Lower leg skin (tissue), 4 donors: ENCODE measurements at regions not wholly inside any gene's neighbourhood (a gene's known extent, or its start where the extent isn't known, plus 50 kb on each side); places are given as distances from the start of the nearest gene placed in this dataset.
A peak's percentile ranks its signal among the peaks of the same experiment; 100 is the strongest.
"Not testable (repeated sequence)": the region's sequence is repeated elsewhere in the genome, so short reads cannot be mapped to it uniquely, and the experiment has no call there.

ENCODE experiments used
- DNase-seq, 2 donors: peaks; one replicate each; pipeline ENCODE4 v3.0.0-alpha.2; 2019; ENCODE audit warnings: low spot score in 2 of 2
- H3K4me3 ChIP-seq: fragments of 200-600 bp; sonication (generic); 2 replicates; pipeline ENCODE4 v1.5.1; 2017; ENCODE audit warnings: mild to moderate bottlenecking, low read depth; ENCODE audit not compliant: poor library complexity, severe bottlenecking
- CTCF ChIP-seq, 3 donors: fragments of 450-650 bp; IDR thresholded peaks; one replicate each; pipeline ENCODE4 v1.5.1; 2016; ENCODE audit warnings: antibody characterized with exemption in 3 of 3, mild to moderate bottlenecking in 3 of 3, moderate library complexity in 2 of 3
- POLR2A ChIP-seq, 2 donors: fragments of 450-650 bp; IDR thresholded peaks; one replicate each; pipeline ENCODE4 v1.6.1; 2016 to 2017; ENCODE audit warnings: antibody characterized with exemption in 2 of 2, mild to moderate bottlenecking in 1 of 2, moderate library complexity in 1 of 2
- WGBS, 2 donors: methylation state at CpG; one replicate each; pipeline ENCODE4 v1.1.5; 2018; 5-methylcytosine and 5-hydroxymethylcytosine counted together
- intact Hi-C: fragments of 100-400 bp; cut with DNase I; formaldehyde crosslinking; loops from one replicate; pipeline ENCODE4 v1.15.0; 2023; ENCODE audit warnings: low total_unique reads

GRCh38 chr1:110267260-110267659 lies 57.1 kb downstream of the KCNC4 start:
- no peak overlapping the region for H3K4me3 ChIP-seq
- DNase-seq: peak in 1 of 2 donors; percentile 17
- intact Hi-C loops: no loop called here
- WGBS, 2 donors: 82 to 85% methylated on average over 7 of the region's 7 CpGs
- TF ChIP-seq POLR2A (IDR thresholded peaks at IDR 0.05) (no peak), CTCF (IDR thresholded peaks at IDR 0.05) (no peak)

- no peak for TF ChIP-seq CTCF (IDR thresholded peaks at IDR 0.05)
- TF ChIP-seq POLR2A (IDR thresholded peaks at IDR 0.05): no peak
- DNase-seq: peak in 1 of 2 donors; percentile 15
- intact Hi-C loops: no loop called here
- no peak overlapping the region for H3K4me3 ChIP-seq
These were observed 61.9 kb downstream of the KCNC4 start for GRCh38 chr1:110272045-110272444.

- DNase-seq, intact Hi-C loops, H3K4me3 ChIP-seq: not testable (repeated sequence)
- 73 to 81% methylated on average over 2 of the region's 2 CpGs for WGBS, 2 donors
These were observed 63.7 kb downstream of the KCNC4 start for GRCh38 chr1:110273832-110274231.

GRCh38 chr1:110280126-110280525 lies 59.1 kb upstream of the RBM15 start:
- TF ChIP-seq CTCF (IDR thresholded peaks at IDR 0.05) (no peak), POLR2A (IDR thresholded peaks at IDR 0.05) (no peak)
- peak in 1 of 2 donors; percentile 43 for DNase-seq
- intact Hi-C loops: no loop called here
- WGBS, 2 donors: 67 to 81% methylated on average over 7 of the region's 7 CpGs
- no peak overlapping the region for H3K4me3 ChIP-seq

GRCh38 chr1:110280804-110281203 lies 58.4 kb upstream of the RBM15 start:
- intact Hi-C loops: no loop called here
- 80 to 83% methylated on average over 5 of the region's 5 CpGs for WGBS, 2 donors
- DNase-seq: peak in 1 of 2 donors; percentile 49
- H3K4me3 ChIP-seq: no peak overlapping the region
- TF ChIP-seq POLR2A (IDR thresholded peaks at IDR 0.05) (no peak), CTCF (IDR thresholded peaks at IDR 0.05) (no peak)

- H3K4me3 ChIP-seq: no peak overlapping the region
- intact Hi-C loops: no loop called here
- TF ChIP-seq CTCF (IDR thresholded peaks at IDR 0.05) (no peak), POLR2A (IDR thresholded peaks at IDR 0.05) (no peak)
- peak in 1 of 2 donors; percentile 18 for DNase-seq
- WGBS, 2 donors: 77 to 89% methylated on average over 6 of the region's 6 CpGs
These were observed 57.5 kb upstream of the RBM15 start for GRCh38 chr1:110281363-110282290.
